ENCODE measurements at regions not wholly inside any gene's neighbourhood (a gene's known extent, or its start where the extent isn't known, plus 50 kb on each side); places are given as distances from the start of the nearest gene placed in this dataset.

DNA sequence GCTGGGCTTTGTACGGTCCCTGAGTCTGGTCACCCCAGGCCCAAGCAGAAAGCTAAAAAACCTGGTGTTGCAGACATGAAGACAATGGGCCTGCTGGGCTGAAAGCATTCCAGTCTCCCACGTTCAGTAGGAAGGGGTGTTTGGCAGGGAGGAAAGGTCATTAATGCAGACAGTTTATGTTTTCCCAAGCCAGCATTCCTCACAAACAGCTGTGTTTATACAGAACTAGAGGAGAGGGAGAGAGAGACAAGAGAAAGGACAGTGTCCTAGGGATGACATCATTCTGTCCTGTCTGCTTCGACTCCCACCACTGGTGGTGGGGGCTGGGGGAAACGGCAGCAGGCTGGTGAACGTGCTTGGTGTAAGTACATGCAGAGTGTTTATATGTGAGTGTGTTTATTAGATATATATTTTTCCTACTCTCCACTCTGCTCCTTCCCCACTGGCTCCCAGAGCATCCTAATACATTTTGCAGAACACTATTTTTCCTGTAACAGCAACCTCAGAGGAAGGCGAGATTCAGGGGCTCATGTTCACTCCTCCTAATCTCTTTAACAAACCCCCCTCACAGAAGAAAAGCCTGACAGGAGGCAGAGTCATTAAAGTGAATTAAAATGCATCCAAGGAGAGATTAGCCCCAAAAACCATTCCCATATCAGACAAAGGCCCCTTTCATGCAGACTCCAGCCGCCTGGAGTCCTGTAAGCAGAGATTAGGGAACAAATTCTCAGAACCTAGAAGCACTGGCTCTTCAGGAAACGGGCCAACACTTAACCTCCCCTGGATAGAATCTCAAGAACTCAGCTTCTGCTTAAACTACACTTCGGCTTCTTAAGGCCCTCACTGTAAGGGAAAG, 380.4 kb downstream of the TNS1 start:
- peak; percentile 48 to 49 for ATAC-seq (ENCODE audit: low FRiP score in 2 of 2)
- Histone ChIP-seq H3K36me3 (no peaks in the 10 kb centered on the region), H3K4me3 (no peak overlapping the region), H3K9me3 (no peaks in the 10 kb centered on the region), H3K27me3 (no peaks in the 10 kb centered on the region), H3K27ac (peak overlapping the region in 1 of 4 donors; percentile 33), H3K4me1 (peaks cover 0 to 19% (median 9%) of the 10 kb centered on the region in 4 donors)
- no peak for TF ChIP-seq CTCF (IDR thresholded peaks at IDR 0.05)
- TF ChIP-seq POLR2A (IDR thresholded peaks at IDR 0.05): no peak
- TF ChIP-seq EP300 (IDR thresholded peaks at IDR 0.05): peak in 2 of 4 donors; percentile 55 to 78
- peak; percentile 13 to 50 for TF ChIP-seq POLR2AphosphoS5 (IDR thresholded peaks at IDR 0.05)
- DNase-seq: no peak
- WGBS, 2 donors: 41 to 54% methylated on average over 9 of the region's 9 CpGs

- no peaks in the 10 kb centered on the region for H3K9me3 ChIP-seq
- ATAC-seq (ENCODE audit: low FRiP score in 2 of 2): no peak
Measured at GRCh38 chr2:217621391-217621801, 381.4 kb downstream of the TNS1 start.

GRCh38 chr2:217618744-217619143, 384.1 kb downstream of the TNS1 start:
- Histone ChIP-seq H3K27ac (no peak overlapping the region), H3K4me1 (peaks cover 0 to 19% (median 9%) of the 10 kb centered on the region in 4 donors), H3K27me3 (no peaks in the 10 kb centered on the region), H3K9me3 (no peaks in the 10 kb centered on the region), H3K4me3 (no peak overlapping the region), H3K36me3 (no peaks in the 10 kb centered on the region)
- ATAC-seq (ENCODE audit: low FRiP score in 2 of 2) (no peak), DNase-seq (no peak)
- TF ChIP-seq EP300 (IDR thresholded peaks at IDR 0.05): no peak
- TF ChIP-seq POLR2AphosphoS5 (IDR thresholded peaks at IDR 0.05): no peak
- TF ChIP-seq CTCF (IDR thresholded peaks at IDR 0.05): no peak
- TF ChIP-seq POLR2A (IDR thresholded peaks at IDR 0.05): no peak
- 96 to 100% methylated on average over 2 of the region's 2 CpGs for WGBS, 2 donors

More at GRCh38 chr2:217621391-217621801, 381.4 kb downstream of the TNS1 start:
- H3K4me3 ChIP-seq: no peak overlapping the region
- H3K36me3 ChIP-seq: no peaks in the 10 kb centered on the region
- no peak overlapping the region for H3K27ac ChIP-seq
- H3K4me1 ChIP-seq: peaks cover 0 to 19% (median 9%) of the 10 kb centered on the region in 4 donors
- no peaks in the 10 kb centered on the region for H3K27me3 ChIP-seq
- WGBS, 2 donors: 77 to 88% methylated on average over 2 of the region's 2 CpGs
- TF ChIP-seq POLR2A (IDR thresholded peaks at IDR 0.05): no peak
- no peak for DNase-seq

DNA sequence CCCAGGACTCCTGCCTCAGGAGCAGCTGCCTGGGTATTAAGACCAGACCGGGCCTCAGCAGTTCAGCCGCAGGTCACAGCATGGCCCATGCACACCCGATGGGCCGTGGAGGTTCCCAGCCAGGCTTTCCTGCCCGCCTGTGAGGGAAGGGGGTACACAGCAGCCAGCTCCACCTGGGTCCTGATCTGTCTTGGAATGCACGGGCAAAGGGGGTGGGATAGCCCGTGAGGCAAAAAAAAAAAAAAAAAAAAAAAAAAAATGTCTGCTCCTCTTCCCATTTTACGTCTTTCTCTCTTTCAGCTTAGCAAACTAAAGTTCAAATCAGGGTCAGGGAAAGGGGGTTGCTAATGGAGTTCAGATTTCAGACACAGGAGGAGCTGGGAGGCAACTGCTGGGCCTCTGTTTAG, 385.2 kb downstream of the TNS1 start:
- WGBS, 2 donors: 70 to 87% methylated on average over 7 to 8 of the region's 8 CpGs
- Histone ChIP-seq H3K9me3 (no peaks in the 10 kb centered on the region), H3K36me3 (no peaks in the 10 kb centered on the region), H3K4me3 (no peak overlapping the region), H3K27ac (no peak overlapping the region), H3K27me3 (no peaks in the 10 kb centered on the region), H3K4me1 (peaks cover 0 to 15% (median 8%) of the 10 kb centered on the region in 4 donors)
- no peak for TF ChIP-seq POLR2A (IDR thresholded peaks at IDR 0.05)
- TF ChIP-seq EP300 (IDR thresholded peaks at IDR 0.05): no peak
- TF ChIP-seq CTCF (IDR thresholded peaks at IDR 0.05): no peak
- TF ChIP-seq POLR2AphosphoS5 (IDR thresholded peaks at IDR 0.05): no peak
- ATAC-seq (ENCODE audit: low FRiP score in 2 of 2) (no peak), DNase-seq (peak in 1 of 2 donors; percentile 36)

- Histone ChIP-seq H3K27me3 (no peaks in the 10 kb centered on the region), H3K36me3 (no peaks in the 10 kb centered on the region), H3K4me1 (peaks cover 0 to 8% (median 6%) of the 10 kb centered on the region in 4 donors), H3K9me3 (no peaks in the 10 kb centered on the region), H3K27ac (peak overlapping the region in 1 of 4 donors; percentile 2), H3K4me3 (no peak overlapping the region)
- 69% methylated on average over 4 of the region's 4 CpGs for WGBS, 2 donors
- DNase-seq: no peak
- TF ChIP-seq POLR2AphosphoS5 (IDR thresholded peaks at IDR 0.05) (no peak), CTCF (IDR thresholded peaks at IDR 0.05) (no peak), POLR2A (IDR thresholded peaks at IDR 0.05) (no peak), EP300 (IDR thresholded peaks at IDR 0.05) (no peak)
- ATAC-seq (ENCODE audit: low FRiP score in 2 of 2): no peak
Measured at GRCh38 chr2:217616936-217617335, 385.9 kb downstream of the TNS1 start.
